KMS-11 (cell line): ENCODE measurements at regions not wholly inside any gene's neighbourhood (a gene's known extent, or its start where the extent isn't known, plus 50 kb on each side); places are given as distances from the start of the nearest gene placed in this dataset.
"Not testable (repeated sequence)": the region's sequence is repeated elsewhere in the genome, so short reads cannot be mapped to it uniquely, and the experiment has no call there.

Experiments
- H2AFZ ChIP-seq: fragments of 200-600 bp; sonication (generic); 2 replicates; pipeline ENCODE4 v1.6.1; 2016; ENCODE audit warnings: antibody characterized with exemption, mixed run types, low read depth
- H3K27ac ChIP-seq: fragments of 200-600 bp; sonication (generic); 2 replicates; pipeline ENCODE4 v1.6.1; 2016; ENCODE audit warnings: mild to moderate bottlenecking, mixed run types
- H3K27me3 ChIP-seq: fragments of 200-600 bp; sonication (generic); 2 replicates; pipeline ENCODE4 v1.6.1; 2017; ENCODE audit warnings: mild to moderate bottlenecking, low read depth, mixed run types, moderate library complexity; ENCODE audit not compliant: insufficient read depth
- H3K36me3 ChIP-seq: fragments of 200-600 bp; sonication (generic); 2 replicates; pipeline ENCODE4 v1.6.1; 2017; ENCODE audit warnings: mild to moderate bottlenecking, mixed run types; ENCODE audit not compliant: insufficient read depth
- H3K4me1 ChIP-seq: fragments of 200-600 bp; sonication (generic); 2 replicates; pipeline ENCODE4 v1.6.1; 2016; ENCODE audit warnings: mild to moderate bottlenecking, low read depth, mixed run types; ENCODE audit not compliant: poor library complexity, severe bottlenecking
- H3K4me2 ChIP-seq: fragments of 200-600 bp; sonication (generic); 2 replicates; pipeline ENCODE4 v1.7.0; 2016; ENCODE audit warnings: mild to moderate bottlenecking, mixed run types
- H3K4me3 ChIP-seq: fragments of 200-600 bp; sonication (generic); IDR thresholded peaks from 2 replicates; pipeline ENCODE4 v1.6.1; 2017; ENCODE audit warnings: low read depth, low read length, mixed read lengths; ENCODE audit not compliant: insufficient read depth
- H3K79me2 ChIP-seq: fragments of 200-600 bp; sonication (generic); 2 replicates; pipeline ENCODE4 v1.6.1; 2016; ENCODE audit warnings: low read depth, mixed run types; ENCODE audit not compliant: insufficient read depth
- H3K9ac ChIP-seq: fragments of 200-600 bp; sonication (generic); 2 replicates; pipeline ENCODE4 v1.6.1; 2016; ENCODE audit warnings: mild to moderate bottlenecking, mixed run types
- H4K20me1 ChIP-seq: fragments of 200-600 bp; sonication (generic); 2 replicates; pipeline ENCODE4 v1.6.1; 2016; ENCODE audit warnings: mild to moderate bottlenecking, mixed run types; ENCODE audit not compliant: insufficient read depth
- TF ChIP-seq, protein P1 (sequence below): fragments of 200-600 bp; sonication (generic); conservative IDR thresholded peaks from 2 replicates; pipeline ENCODE4 v1.6.1; 2017; ENCODE audit warnings: low read depth, mild to moderate bottlenecking, antibody characterized with exemption, low read length, moderate library complexity, mixed read lengths

DNA sequence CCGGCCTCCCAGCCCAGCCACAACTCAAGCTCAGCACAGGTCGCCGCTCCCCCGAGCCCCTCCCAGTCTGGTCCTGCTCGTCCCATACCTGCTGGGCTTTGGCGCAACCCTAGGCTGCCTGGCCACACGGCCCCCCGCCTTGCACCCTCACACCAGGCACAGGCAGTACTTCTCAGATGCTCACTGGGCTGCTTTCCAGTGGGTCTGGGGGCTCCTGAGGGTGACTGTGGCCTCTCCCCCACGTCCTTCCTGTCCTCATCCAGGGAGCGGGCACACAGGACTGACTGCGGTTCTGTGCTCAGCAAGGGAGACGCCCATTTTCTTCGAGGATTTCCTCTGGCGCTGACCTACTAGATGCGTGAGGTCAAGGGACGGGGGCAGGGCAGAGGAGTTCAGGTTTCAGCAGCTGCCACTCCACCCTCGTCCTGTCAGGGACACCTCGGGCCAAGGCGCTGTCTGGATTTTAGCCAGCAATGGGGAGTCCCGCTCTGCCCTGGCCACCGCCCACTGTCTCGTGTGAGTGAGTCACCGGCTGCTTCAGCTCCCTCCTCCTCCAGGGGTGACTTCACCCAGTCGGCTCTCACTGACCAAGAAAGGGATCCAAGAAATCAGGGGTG, 115.8 kb downstream of the NPIPB11 start:
- H3K27ac ChIP-seq: no peak overlapping the region
- TF ChIP-seq, protein P1, sequence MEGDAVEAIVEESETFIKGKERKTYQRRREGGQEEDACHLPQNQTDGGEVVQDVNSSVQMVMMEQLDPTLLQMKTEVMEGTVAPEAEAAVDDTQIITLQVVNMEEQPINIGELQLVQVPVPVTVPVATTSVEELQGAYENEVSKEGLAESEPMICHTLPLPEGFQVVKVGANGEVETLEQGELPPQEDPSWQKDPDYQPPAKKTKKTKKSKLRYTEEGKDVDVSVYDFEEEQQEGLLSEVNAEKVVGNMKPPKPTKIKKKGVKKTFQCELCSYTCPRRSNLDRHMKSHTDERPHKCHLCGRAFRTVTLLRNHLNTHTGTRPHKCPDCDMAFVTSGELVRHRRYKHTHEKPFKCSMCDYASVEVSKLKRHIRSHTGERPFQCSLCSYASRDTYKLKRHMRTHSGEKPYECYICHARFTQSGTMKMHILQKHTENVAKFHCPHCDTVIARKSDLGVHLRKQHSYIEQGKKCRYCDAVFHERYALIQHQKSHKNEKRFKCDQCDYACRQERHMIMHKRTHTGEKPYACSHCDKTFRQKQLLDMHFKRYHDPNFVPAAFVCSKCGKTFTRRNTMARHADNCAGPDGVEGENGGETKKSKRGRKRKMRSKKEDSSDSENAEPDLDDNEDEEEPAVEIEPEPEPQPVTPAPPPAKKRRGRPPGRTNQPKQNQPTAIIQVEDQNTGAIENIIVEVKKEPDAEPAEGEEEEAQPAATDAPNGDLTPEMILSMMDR: no peak
- no peaks in the 10 kb centered on the region for H3K36me3 ChIP-seq
- no peak overlapping the region for H2AFZ ChIP-seq
- H3K4me2 ChIP-seq: no peak overlapping the region
- H4K20me1 ChIP-seq: no peaks in the 10 kb centered on the region
- no peak overlapping the region for H3K9ac ChIP-seq
- peaks cover 55% of the 10 kb centered on the region for H3K27me3 ChIP-seq
- H3K4me1 ChIP-seq: no peaks in the 10 kb centered on the region
- H3K4me3 ChIP-seq: no peak overlapping the region
- no peaks in the 10 kb centered on the region for H3K79me2 ChIP-seq

DNA sequence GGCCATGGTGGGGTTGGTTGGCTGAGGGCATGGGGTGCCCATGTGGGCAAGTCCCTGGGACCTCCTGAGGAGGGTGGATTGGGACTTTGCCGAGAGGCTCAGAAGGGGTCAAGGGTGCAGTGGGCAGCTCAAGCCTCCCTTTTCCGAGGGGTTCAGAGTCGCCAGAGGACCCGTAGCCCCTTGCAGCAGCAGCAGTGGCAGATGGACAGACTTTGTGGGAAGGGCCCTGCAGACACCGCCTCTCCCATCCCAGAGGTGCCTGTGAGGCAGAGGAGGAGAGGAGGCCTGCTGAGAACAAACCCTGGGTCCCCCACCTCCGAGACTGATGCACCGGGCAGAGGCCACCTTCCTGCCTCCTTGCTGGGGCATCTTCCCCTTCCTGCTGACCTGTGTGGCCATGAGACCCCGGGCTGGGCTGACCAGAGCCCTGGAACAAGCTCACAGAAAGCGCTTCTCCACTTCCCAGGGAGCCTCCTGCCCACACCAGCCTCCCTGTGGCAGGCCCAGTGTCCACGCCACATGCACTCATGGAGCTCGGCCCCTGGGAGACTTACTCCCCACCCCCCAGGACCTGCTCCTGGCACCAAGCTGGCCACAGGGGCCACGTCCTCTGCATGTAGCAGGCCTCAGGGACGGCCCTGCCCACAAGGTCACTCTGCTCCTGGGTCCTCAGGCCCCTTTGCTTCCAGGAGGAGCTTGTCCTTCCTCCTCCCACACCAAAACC, 116.8 kb downstream of the NPIPB11 start:
- not testable (repeated sequence) for H3K79me2 ChIP-seq, H3K9ac ChIP-seq, H3K27ac ChIP-seq, H2AFZ ChIP-seq, H3K4me3 ChIP-seq, H4K20me1 ChIP-seq, H3K4me2 ChIP-seq, H3K4me1 ChIP-seq, H3K36me3 ChIP-seq
- H3K27me3 ChIP-seq: peaks cover 50% of the 10 kb centered on the region

DNA sequence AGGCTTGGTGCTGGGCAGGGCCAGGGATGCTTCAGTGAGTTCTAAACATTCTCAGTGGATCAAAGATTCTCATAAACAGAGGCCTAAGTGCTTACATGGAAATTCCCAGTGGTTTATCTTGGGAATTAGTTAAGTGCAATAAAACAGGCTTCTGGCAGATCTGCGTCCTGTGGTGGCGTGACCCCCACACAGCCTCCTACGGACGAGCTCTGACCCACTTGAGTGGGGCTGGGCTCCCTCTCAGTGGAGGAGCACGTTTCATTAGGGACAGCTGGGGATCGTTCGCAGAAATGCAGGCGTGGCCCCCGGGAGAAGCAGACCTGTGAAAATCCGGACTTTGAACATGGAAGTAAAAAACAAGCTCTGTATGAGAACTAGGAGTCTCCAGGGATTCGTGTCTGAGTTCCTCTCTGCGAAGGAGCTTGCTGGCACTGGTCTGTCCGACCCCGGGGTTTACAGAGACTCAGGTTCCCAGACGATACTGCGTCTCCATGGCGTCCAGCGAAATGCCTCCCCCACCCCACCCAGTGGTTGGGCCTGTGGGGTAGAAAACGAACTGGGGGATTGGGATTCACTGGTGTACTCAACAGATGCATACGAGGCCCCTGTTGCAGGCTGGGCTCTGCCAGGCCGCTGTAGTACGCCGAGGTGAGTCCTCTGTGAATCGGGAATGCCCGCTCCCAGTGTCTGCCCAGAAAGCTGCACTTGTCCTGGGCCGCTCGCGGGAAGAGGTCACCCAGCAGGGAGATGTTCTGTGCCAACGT, 117.6 kb downstream of the NPIPB11 start:
- H3K27ac ChIP-seq, H3K4me1 ChIP-seq, H3K4me3 ChIP-seq, H4K20me1 ChIP-seq, H3K9ac ChIP-seq, H3K36me3 ChIP-seq, H3K4me2 ChIP-seq, H3K79me2 ChIP-seq, H2AFZ ChIP-seq: not testable (repeated sequence)
- H3K27me3 ChIP-seq: peaks cover 43% of the 10 kb centered on the region

DNA sequence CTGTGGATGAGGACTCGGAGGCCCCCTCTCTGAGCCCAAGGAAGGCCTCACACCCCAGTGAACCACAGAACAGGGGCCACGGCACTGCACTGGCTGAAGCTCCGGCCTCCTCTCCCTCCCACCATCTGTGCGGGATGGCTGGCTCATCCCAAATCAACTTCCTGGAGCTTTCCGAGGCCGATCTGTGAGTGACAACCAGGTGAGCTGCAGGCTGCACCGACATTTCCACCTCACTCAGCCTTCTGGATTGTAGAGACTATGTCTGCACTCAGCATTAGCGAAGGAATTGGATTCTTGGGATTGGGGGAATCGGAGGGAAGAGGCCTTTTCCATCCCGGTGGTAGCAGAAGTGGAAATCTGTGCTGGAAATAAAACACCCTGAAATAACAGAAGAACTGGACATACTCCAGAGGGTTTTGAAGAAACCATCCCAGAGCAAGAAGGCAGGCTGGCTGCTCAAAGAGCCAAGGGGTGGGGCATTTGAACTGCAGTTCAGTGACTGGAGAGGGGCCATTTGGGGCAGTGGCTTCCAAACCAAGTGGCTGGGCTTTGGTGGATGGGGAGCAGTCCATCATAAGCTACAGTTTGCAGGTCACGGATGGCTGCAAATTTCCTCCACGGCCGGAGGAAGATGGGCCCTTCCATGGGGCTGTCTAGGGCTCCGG, 118.5 kb downstream of the NPIPB11 start:
- H3K36me3 ChIP-seq, H3K4me3 ChIP-seq, H3K4me2 ChIP-seq, H3K27ac ChIP-seq, H2AFZ ChIP-seq, H3K79me2 ChIP-seq, H4K20me1 ChIP-seq, H3K4me1 ChIP-seq, H3K9ac ChIP-seq: not testable (repeated sequence)
- H3K27me3 ChIP-seq: peaks cover 36% of the 10 kb centered on the region

DNA sequence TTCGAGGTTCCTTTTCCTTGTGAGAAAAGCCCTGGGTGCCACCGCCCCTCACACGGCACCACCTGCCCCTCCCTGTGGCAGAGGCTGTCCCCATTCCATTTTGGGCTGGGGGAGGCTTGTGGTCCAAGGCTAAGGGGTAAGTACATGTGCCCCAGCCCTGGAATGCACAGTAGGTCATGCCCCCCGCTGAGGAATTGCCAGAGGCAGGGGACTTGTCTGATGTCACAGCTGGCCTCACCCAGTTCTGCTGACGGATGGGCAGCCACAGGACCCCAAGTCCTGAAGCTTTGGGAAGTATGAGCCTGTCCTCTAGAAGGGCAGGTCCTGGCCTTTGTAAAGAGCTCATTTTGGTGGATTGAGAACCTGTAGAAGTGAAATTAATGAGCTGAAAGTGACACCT, 119.3 kb downstream of the NPIPB11 start:
- H3K79me2 ChIP-seq, H3K27ac ChIP-seq, H3K36me3 ChIP-seq, H3K4me1 ChIP-seq, H4K20me1 ChIP-seq, H3K4me2 ChIP-seq, H3K9ac ChIP-seq, H3K4me3 ChIP-seq, H2AFZ ChIP-seq: not testable (repeated sequence)
- H3K27me3 ChIP-seq: peaks cover 37% of the 10 kb centered on the region

DNA sequence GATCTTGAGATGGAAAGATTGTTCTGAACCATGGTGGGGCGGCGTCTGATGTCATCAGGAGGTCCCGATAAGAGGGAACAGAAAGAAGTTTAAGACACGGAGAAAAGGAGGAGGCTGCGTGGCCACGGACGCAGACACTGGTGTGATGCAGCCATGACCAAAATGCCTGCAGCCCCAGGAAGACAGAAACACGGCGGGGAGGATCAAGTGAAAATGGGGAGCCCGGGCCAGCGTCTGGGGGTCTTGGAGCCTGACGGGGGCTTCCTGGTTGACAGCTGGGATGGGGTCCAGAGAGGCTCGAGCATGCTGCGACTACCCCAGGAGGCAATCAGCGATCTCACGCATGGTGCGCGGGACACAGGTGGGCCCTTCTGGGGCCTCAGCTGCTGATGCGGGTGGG, 119.7 kb downstream of the NPIPB11 start:
- not testable (repeated sequence) for H2AFZ ChIP-seq, H3K4me2 ChIP-seq, H3K27ac ChIP-seq, H3K36me3 ChIP-seq, H3K4me3 ChIP-seq, H4K20me1 ChIP-seq, H3K9ac ChIP-seq, H3K79me2 ChIP-seq, H3K4me1 ChIP-seq
- H3K27me3 ChIP-seq: peaks cover 34% of the 10 kb centered on the region

DNA sequence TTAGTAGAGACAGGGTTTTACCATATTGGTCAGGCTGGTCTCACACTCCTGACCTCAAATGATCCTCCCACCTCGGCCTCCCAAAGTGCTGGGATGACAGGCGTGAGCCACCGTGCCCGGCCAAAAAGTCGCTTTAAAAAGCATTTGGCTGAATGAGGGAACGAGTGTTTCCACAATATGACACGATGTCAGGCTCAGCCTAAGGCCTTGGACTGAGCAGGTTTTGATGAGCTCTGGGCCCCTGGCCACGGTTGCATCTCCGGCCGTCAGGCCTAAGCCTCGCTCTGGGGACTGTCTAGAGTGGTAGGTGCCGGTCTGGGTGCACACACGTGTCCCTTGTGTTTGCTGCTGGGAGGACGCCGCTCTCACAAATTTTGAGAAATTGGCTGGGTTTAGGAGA, 120.3 kb downstream of the NPIPB11 start:
- H3K4me3 ChIP-seq, H3K4me1 ChIP-seq, H3K79me2 ChIP-seq, H3K4me2 ChIP-seq, H2AFZ ChIP-seq, H3K9ac ChIP-seq, H3K36me3 ChIP-seq, H3K27ac ChIP-seq, H4K20me1 ChIP-seq: not testable (repeated sequence)
- peaks cover 31% of the 10 kb centered on the region for H3K27me3 ChIP-seq

DNA sequence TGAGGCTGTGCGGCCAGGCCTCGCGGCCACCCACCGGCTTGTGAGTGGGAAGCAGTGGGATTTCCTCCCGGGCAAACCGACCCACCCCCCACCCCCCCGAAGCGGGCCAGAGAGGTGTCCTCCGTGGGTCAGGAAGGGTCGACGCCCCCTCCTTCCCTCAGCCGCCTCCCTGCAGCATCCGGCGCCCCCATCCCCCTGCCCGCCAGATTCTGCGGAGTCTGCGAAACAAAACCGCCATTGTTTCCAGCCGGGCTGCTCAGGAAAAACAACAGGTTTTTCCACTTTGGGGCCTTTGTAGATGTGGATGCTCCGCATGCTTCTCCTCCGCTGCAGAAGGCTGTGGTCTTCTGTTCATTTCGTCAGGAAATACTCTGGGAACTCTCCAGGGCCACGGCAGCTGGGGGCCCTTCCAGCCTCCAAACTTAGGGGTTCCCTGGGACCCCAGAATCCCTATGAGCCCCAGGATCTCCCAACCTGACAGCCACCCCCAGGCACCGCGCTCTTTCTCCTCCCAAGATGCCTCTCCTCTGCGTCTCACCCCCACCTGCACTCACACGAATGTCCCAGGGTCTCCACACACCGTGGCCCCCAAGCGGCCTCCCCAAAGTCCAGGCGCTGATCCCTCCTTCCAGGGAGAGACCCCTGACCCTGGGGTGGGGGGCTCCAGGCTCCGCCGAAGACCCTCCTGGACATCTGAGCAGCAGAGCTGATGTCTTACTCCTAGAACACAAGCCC, 121.2 kb downstream of the NPIPB11 start:
- not testable (repeated sequence) for H3K4me1 ChIP-seq, H3K79me2 ChIP-seq, H3K27ac ChIP-seq, H4K20me1 ChIP-seq, H3K9ac ChIP-seq, H3K4me3 ChIP-seq, H3K4me2 ChIP-seq, H2AFZ ChIP-seq, H3K36me3 ChIP-seq
- peaks cover 26% of the 10 kb centered on the region for H3K27me3 ChIP-seq
